HFF-Myc (cell line): ENCODE measurements at regions not wholly inside any gene's neighbourhood (a gene's known extent, or its start where the extent isn't known, plus 50 kb on each side); places are given as distances from the start of the nearest gene placed in this dataset.

Source experiments
- DNase-seq: peaks from one replicate; pipeline ENCODE4 v3.0.0-alpha.2; 2011; ENCODE audit warnings: low read depth; ENCODE audit errors: extremely low read depth
- H3K4me3 ChIP-seq: replicated peaks from 2 replicates; pipeline ENCODE4 v1.5.1; 2011; ENCODE audit warnings: low read depth, mild to moderate bottlenecking, control low read depth, low read length
- TF ChIP-seq, protein P1 (sequence below): IDR thresholded peaks from 2 replicates; pipeline ENCODE4 v1.5.1; 2012; ENCODE audit warnings: mild to moderate bottlenecking, low read depth, low read length, control low read depth; ENCODE audit errors: missing control alignments

DNA sequence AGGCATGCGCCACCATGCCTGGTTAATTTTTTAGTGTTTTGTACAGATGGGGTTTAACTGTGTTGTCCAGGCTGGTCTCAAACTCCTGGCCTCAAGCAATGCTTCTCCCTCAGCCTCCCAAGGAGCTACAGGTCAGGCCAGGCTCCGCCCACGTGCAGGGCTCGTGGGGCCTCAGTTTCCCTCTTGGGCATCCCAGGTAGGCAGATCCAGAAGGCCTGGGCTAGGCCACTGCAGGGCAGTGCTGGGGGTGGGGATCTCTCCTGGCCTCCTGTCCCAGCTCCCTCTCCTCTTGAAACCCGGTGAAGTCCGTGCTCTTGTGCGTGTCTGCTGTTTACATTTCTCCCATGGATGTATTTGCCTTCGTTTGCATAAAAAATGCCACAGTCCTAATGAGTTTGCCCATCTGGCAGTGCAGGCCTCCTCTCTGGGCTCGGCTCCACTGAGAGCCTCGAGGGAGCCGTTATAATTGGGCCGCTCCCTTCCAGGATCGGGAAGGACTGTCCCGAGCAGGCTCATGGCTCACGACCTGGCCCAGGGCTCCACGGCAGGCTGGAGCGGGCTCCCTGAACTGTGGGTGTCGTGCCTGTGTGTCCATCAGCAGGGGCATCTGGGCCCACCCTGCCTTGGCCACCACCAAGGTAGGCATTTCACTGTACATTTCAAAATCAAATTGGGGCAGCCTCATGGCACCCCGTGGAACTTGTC, 52.6 kb upstream of the RUFY1 start:
- H3K4me3 ChIP-seq = no peak overlapping the region
- TF ChIP-seq, protein P1, sequence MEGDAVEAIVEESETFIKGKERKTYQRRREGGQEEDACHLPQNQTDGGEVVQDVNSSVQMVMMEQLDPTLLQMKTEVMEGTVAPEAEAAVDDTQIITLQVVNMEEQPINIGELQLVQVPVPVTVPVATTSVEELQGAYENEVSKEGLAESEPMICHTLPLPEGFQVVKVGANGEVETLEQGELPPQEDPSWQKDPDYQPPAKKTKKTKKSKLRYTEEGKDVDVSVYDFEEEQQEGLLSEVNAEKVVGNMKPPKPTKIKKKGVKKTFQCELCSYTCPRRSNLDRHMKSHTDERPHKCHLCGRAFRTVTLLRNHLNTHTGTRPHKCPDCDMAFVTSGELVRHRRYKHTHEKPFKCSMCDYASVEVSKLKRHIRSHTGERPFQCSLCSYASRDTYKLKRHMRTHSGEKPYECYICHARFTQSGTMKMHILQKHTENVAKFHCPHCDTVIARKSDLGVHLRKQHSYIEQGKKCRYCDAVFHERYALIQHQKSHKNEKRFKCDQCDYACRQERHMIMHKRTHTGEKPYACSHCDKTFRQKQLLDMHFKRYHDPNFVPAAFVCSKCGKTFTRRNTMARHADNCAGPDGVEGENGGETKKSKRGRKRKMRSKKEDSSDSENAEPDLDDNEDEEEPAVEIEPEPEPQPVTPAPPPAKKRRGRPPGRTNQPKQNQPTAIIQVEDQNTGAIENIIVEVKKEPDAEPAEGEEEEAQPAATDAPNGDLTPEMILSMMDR = no peak
- no peak for DNase-seq

GRCh38 chr5:179495906-179496455, 54.4 kb upstream of the RUFY1 start:
- DNase-seq = no peak
- TF ChIP-seq, protein P1 = no peak
- H3K4me3 ChIP-seq = no peak overlapping the region

GRCh38 chr5:179494774-179495526, 55.4 kb upstream of the RUFY1 start:
- TF ChIP-seq, protein P1 = no peak
- DNase-seq = no peak
- H3K4me3 ChIP-seq = no peak overlapping the region

GRCh38 chr5:179488975-179489374, 61.4 kb upstream of the RUFY1 start:
- TF ChIP-seq, protein P1 = no peak
- DNase-seq = no peak
- no peak overlapping the region for H3K4me3 ChIP-seq

DNA sequence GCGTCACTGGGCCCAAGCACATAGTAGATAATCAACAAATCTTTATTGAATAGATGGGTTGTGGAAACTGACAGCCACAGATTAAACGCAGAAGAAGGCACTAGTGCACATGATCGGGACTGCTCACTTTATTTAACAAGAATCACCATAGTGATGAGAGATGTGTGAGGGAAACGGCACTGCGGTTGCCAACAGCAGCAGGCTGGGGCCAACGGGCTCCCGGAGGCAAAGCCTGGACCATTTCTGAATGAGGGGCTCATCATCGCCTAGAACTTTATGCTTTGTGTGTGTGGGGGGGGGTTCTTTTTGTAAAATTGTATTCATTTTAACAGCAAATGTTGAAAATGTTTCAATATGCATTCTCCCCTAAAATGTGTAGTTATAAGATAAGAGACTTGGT, 61.9 kb upstream of the RUFY1 start:
- TF ChIP-seq, protein P1 = no peak
- no peak for DNase-seq
- no peak overlapping the region for H3K4me3 ChIP-seq

- no peak for DNase-seq
- no peak overlapping the region for H3K4me3 ChIP-seq
- TF ChIP-seq, protein P1 = no peak
These were observed 63.2 kb upstream of the RUFY1 start for GRCh38 chr5:179487145-179487544.
